ENCODE measurements at regions not wholly inside any gene's neighbourhood (a gene's known extent, or its start where the extent isn't known, plus 50 kb on each side); places are given as distances from the start of the nearest gene placed in this dataset.

- no peak overlapping the region for H2AFZ ChIP-seq
- no peak overlapping the region for H3K4me3 ChIP-seq
- Mint-ChIP-seq H3K4me1 (no peaks in the 10 kb centered on the region), H3K27me3 (ENCODE audit: insufficient read depth, low read depth, poor library complexity) (peaks cover 8% of the 10 kb centered on the region), H3K4me3 (no peak overlapping the region), H3K9me3 (no peaks in the 10 kb centered on the region; the same call in 2 of the 3 replicates), H3K27ac (no peak overlapping the region), H3K36me3 (ENCODE audit: low read depth) (peaks cover 1% of the 10 kb centered on the region; the same call in 1 of the 3 replicates)
- H3K27me3 ChIP-seq (ENCODE audit: insufficient read depth), result no peaks in the 10 kb centered on the region
- H3K27ac ChIP-seq (ENCODE audit: low read depth), result no peak overlapping the region
- H3K79me2 ChIP-seq (replicated peaks; ENCODE audit: insufficient read depth), result no peaks in the 10 kb centered on the region
- ATAC-seq (no peak), DNase-seq (ENCODE audit: low spot score) (no peak)
- 0 out of 2 replicates have a peak, but pooled peaks cover 6% of the 10 kb centered on the region for H3K9me2 ChIP-seq (ENCODE audit: insufficient read depth)
- no peaks in the 10 kb centered on the region for H3F3A ChIP-seq (replicated peaks; ENCODE audit: low read depth)
- H3K4me1 ChIP-seq (ENCODE audit: insufficient read depth), result no peaks in the 10 kb centered on the region
- H3K4me2 ChIP-seq, result no peak overlapping the region
- no peaks in the 10 kb centered on the region for H3K36me3 ChIP-seq (ENCODE audit: insufficient read depth)
- no peak for TF ChIP-seq STAT1 (IDR thresholded peaks at IDR 0.05; ENCODE audit: unreplicated experiment)
- TF ChIP-seq ZNF114 (CRISPR knock-in tag; IDR thresholded peaks at IDR 0.05), result no peak
- no peak for TF ChIP-seq EZH2 (IDR thresholded peaks at IDR 0.05; ENCODE audit: low read depth, unreplicated experiment)
- TF ChIP-seq JUNB (IDR thresholded peaks at IDR 0.05; ENCODE audit: unreplicated experiment), result no peak
- no peak for TF ChIP-seq ZNF462 (CRISPR knock-in tag; IDR thresholded peaks at IDR 0.05)
- no peak for TF ChIP-seq POLR2AphosphoS5 (IDR thresholded peaks at IDR 0.05; ENCODE audit: low read depth)
- TF ChIP-seq ZNF331 (CRISPR knock-in tag; IDR thresholded peaks at IDR 0.05; ENCODE audit: low read depth), result no peak
- TF ChIP-seq EZH2phosphoT487 (IDR thresholded peaks at IDR 0.05; ENCODE audit: unreplicated experiment), result no peak
- TF ChIP-seq, protein P1, sequence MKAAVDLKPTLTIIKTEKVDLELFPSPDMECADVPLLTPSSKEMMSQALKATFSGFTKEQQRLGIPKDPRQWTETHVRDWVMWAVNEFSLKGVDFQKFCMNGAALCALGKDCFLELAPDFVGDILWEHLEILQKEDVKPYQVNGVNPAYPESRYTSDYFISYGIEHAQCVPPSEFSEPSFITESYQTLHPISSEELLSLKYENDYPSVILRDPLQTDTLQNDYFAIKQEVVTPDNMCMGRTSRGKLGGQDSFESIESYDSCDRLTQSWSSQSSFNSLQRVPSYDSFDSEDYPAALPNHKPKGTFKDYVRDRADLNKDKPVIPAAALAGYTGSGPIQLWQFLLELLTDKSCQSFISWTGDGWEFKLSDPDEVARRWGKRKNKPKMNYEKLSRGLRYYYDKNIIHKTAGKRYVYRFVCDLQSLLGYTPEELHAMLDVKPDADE (IDR thresholded peaks at IDR 0.05), result no peak
- no peak for TF ChIP-seq NANOG (IDR thresholded peaks at IDR 0.05; ENCODE audit: borderline replicate concordance)
- TF ChIP-seq, protein P2, sequence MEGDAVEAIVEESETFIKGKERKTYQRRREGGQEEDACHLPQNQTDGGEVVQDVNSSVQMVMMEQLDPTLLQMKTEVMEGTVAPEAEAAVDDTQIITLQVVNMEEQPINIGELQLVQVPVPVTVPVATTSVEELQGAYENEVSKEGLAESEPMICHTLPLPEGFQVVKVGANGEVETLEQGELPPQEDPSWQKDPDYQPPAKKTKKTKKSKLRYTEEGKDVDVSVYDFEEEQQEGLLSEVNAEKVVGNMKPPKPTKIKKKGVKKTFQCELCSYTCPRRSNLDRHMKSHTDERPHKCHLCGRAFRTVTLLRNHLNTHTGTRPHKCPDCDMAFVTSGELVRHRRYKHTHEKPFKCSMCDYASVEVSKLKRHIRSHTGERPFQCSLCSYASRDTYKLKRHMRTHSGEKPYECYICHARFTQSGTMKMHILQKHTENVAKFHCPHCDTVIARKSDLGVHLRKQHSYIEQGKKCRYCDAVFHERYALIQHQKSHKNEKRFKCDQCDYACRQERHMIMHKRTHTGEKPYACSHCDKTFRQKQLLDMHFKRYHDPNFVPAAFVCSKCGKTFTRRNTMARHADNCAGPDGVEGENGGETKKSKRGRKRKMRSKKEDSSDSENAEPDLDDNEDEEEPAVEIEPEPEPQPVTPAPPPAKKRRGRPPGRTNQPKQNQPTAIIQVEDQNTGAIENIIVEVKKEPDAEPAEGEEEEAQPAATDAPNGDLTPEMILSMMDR (conservative IDR thresholded peaks at IDR 0.05; ENCODE audit: low read depth in 2 of 2), result no peak
- TF ChIP-seq REST (IDR thresholded peaks at IDR 0.05; ENCODE audit: unreplicated experiment), result no peak
- TF ChIP-seq CREB1 (CRISPR knock-in tag; IDR thresholded peaks at IDR 0.05; ENCODE audit: low read depth), result no peak
- no peaks in the 10 kb centered on the region for H4K20me1 ChIP-seq (replicated peaks; ENCODE audit: insufficient read depth)
These were observed 493.1 kb downstream of the SHISA9 start for GRCh38 chr16:13394488-13394887.
